Activated CD8-positive, alpha-beta memory T cell treated with anti-CD3 and anti-CD28 coated beads for 36 hours (primary cell): ENCODE measurements at regions not wholly inside any gene's neighbourhood (a gene's known extent, or its start where the extent isn't known, plus 50 kb on each side); places are given as distances from the start of the nearest gene placed in this dataset.

ENCODE experiments used
- CTCF ChIA-PET: fragments of 350-600 bp; sonication (Branson Sonifier 250); formaldehyde crosslinking; loops from one replicate; lab custom pipeline; 2021; ENCODE audit warnings: antibody characterized with exemption; lab: Charles Lee
- POLR2A ChIA-PET: fragments of 350-600 bp; sonication (Branson Sonifier 250); formaldehyde crosslinking; loops from one replicate; lab custom pipeline; 2021; ENCODE audit warnings: antibody characterized with exemption; lab: Charles Lee

GRCh38 chr18:47331026-47331425, 79.6 kb upstream of the SKOR2 start:
- ChIA-PET CTCF (no interaction called here), POLR2A (no interaction called here)

DNA sequence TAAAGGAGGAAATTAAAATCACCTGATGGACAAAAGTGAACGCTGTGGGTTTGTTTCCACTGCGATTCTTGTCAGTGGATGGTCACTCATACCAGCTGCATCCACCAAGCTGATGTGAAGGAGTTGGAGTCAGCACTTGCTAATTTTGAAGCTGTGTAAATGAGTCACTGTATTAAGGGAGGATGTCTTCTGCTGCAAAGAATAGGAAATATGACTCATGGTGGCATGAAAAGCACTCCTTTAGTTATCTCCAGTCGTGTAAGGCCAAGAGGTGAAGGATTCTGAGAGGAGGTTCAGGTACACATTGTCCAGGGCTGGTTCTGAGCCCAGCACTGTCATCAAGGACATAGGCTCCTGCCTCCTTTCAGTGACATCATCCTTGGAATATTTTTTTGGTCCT, 71.7 kb upstream of the SKOR2 start:
- CTCF ChIA-PET: no interaction called here

DNA sequence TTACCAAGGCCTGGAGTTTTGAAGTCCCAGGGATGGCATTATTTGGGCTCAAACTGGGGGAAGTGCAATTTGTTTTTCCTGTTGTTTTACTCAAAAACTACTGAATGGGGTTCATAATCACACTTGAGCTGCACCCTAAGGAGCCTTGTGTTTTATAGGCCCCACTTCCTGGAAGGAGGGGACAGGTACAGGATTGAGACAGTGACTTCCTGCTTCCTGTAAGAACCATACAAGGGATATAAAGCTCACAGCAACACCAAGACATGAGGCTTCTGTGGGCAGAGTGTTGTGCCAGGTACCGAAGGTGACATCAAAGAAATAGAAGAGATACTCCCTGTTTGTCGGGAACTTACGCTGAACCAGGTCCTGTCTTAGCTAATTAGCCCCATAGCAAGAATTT, 70.4 kb upstream of the SKOR2 start:
- ChIA-PET CTCF (no interaction called here), POLR2A (no interaction called here)

More for the DNA sequence above, 71.7 kb upstream of the SKOR2 start:
- POLR2A ChIA-PET: no interaction called here

GRCh38 chr18:47317824-47318508, 66.5 kb upstream of the SKOR2 start:
- POLR2A ChIA-PET: no interaction called here
- CTCF ChIA-PET: no interaction called here

GRCh38 chr18:47316924-47317323, 65.5 kb upstream of the SKOR2 start:
- CTCF ChIA-PET: no interaction called here
- POLR2A ChIA-PET: no interaction called here

DNA sequence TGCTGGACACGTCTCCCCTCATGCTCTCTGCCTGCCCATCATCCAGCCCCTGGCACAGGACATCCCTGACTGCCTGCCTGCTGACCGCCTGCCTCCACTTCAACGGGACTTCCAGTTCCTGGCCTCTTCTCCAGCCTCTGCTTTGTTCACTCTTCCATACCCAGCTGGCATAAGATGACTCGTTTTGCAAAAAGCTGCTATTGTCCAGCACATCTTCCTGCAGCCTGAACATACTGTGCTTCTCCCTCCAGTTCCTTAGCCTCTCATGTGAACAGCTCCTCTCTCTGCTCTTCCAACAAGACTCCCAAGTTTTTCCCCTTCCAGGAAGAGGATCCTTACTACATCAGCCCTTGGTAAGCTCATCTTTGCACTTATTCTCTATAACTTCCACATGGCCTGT, 62.4 kb upstream of the SKOR2 start:
- ChIA-PET CTCF (no interaction called here), POLR2A (interaction anchor here (0.5 kb wide), 1 partner anchor 145 kb away, joined by 4 read pairs; no protein-coding TSS in a partner anchor)

GRCh38 chr18:47311585-47311984, 60.1 kb upstream of the SKOR2 start:
- ChIA-PET CTCF (no interaction called here), POLR2A (no interaction called here)
